H9 (cell line): ENCODE measurements at regions not wholly inside any gene's neighbourhood (a gene's known extent, or its start where the extent isn't known, plus 50 kb on each side); places are given as distances from the start of the nearest gene placed in this dataset.

Experiments used
- DNase-seq: peaks from one replicate; pipeline ENCODE4 v3.0.0-alpha.2; 2017
- H2AFZ ChIP-seq: one replicate; pipeline ENCODE4 v1.6.1; 2013; ENCODE audit warnings: mild to moderate bottlenecking, low read length, control low read depth, moderate library complexity
- H2AK5ac ChIP-seq: 2 replicates; pipeline ENCODE4 v1.6.1; 2013; ENCODE audit warnings: low read length, control low read depth, mixed read lengths; ENCODE audit not compliant: insufficient read length
- H2BK120ac ChIP-seq: one replicate; pipeline ENCODE4 v1.6.1; 2013; ENCODE audit warnings: low read depth, mild to moderate bottlenecking, low read length, control low read depth, inconsistent platforms; ENCODE audit not compliant: poor library complexity, severe bottlenecking
- H2BK12ac ChIP-seq: 2 replicates; pipeline ENCODE4 v1.6.1; 2013; ENCODE audit warnings: low read length, control low read depth, mixed read lengths, low read depth; ENCODE audit not compliant: insufficient read length
- H2BK15ac ChIP-seq: 2 replicates; pipeline ENCODE4 v1.6.1; 2013; ENCODE audit warnings: low read depth, low read length, control low read depth
- H2BK20ac ChIP-seq: one replicate; pipeline ENCODE4 v1.6.1; 2013; ENCODE audit warnings: low read depth, mild to moderate bottlenecking, low read length, control low read depth, inconsistent platforms; ENCODE audit not compliant: poor library complexity, severe bottlenecking
- H2BK5ac ChIP-seq: 2 replicates; pipeline ENCODE4 v1.6.1; 2013; ENCODE audit warnings: low read length, control low read depth, mixed read lengths; ENCODE audit not compliant: insufficient read length
- H3K14ac ChIP-seq: 2 replicates; pipeline ENCODE4 v1.6.1; 2013; ENCODE audit warnings: low read length, control low read depth; ENCODE audit not compliant: insufficient read depth
- H3K18ac ChIP-seq: 2 replicates; pipeline ENCODE4 v1.6.1; 2013; ENCODE audit warnings: low read depth, mild to moderate bottlenecking, mixed read lengths, low read length, control low read depth; ENCODE audit not compliant: insufficient read length
- H3K23ac ChIP-seq: 2 replicates; pipeline ENCODE4 v1.6.1; 2013; ENCODE audit warnings: low read length, control low read depth, mixed read lengths, low read depth; ENCODE audit not compliant: insufficient read length
- H3K23me2 ChIP-seq: 2 replicates; pipeline ENCODE4 v1.6.1; 2013; ENCODE audit warnings: low read depth, mild to moderate bottlenecking, mixed read lengths, low read length, control low read depth; ENCODE audit not compliant: insufficient read length, poor library complexity, severe bottlenecking
- H3K27ac ChIP-seq: 2 replicates; pipeline ENCODE4 v1.5.1; 2013; ENCODE audit warnings: low read length, control low read depth, mixed read lengths, low read depth; ENCODE audit not compliant: insufficient read length
- H3K27me3 ChIP-seq: 2 replicates; pipeline ENCODE4 v1.6.1; 2013; ENCODE audit warnings: low read length, control low read depth, inconsistent platforms; ENCODE audit not compliant: insufficient read depth
- H3K4ac ChIP-seq: 2 replicates; pipeline ENCODE4 v1.6.1; 2013; ENCODE audit warnings: low read depth, mild to moderate bottlenecking, control low read depth, inconsistent platforms, low read length, moderate library complexity
- H3K4me1 ChIP-seq: 2 replicates; pipeline ENCODE4 v1.6.1; 2013; ENCODE audit warnings: low read length, control low read depth, inconsistent platforms; ENCODE audit not compliant: insufficient read depth
- H3K4me2 ChIP-seq: 2 replicates; pipeline ENCODE4 v1.6.1; 2013; ENCODE audit warnings: low read length, control low read depth, mixed read lengths; ENCODE audit not compliant: insufficient read length, insufficient read depth
- H3K56ac ChIP-seq: 2 replicates; pipeline ENCODE4 v1.6.1; 2013; ENCODE audit warnings: low read depth, mild to moderate bottlenecking, mixed read lengths, low read length, control low read depth; ENCODE audit not compliant: insufficient read length
- H3K79me1 ChIP-seq: 2 replicates; pipeline ENCODE4 v1.6.1; 2013; ENCODE audit warnings: low read depth, mild to moderate bottlenecking, moderate library complexity, low read length, control low read depth, inconsistent platforms; ENCODE audit not compliant: insufficient read depth, poor library complexity, severe bottlenecking
- H3K79me2 ChIP-seq: 2 replicates; pipeline ENCODE4 v1.6.1; 2013; ENCODE audit warnings: low read length, control low read depth, inconsistent platforms; ENCODE audit not compliant: insufficient read depth
- H3K9ac ChIP-seq: 2 replicates; pipeline ENCODE4 v1.6.1; 2013; ENCODE audit warnings: low read length, control low read depth, mixed read lengths; ENCODE audit not compliant: insufficient read length; ENCODE audit errors: extremely low read depth
- H3K9me3 ChIP-seq: one replicate; pipeline ENCODE4 v1.6.1; 2013; ENCODE audit warnings: low read depth, low read length, inconsistent platforms; ENCODE audit not compliant: control insufficient read depth
- H3T11ph ChIP-seq: one replicate; pipeline ENCODE4 v1.6.1; 2013; ENCODE audit warnings: mild to moderate bottlenecking, low read length, control low read depth, inconsistent platforms
- H4K20me1 ChIP-seq: one replicate; pipeline ENCODE4 v1.6.1; 2013; ENCODE audit not compliant: control insufficient read depth, insufficient read length, insufficient read depth
- H4K5ac ChIP-seq: 2 replicates; pipeline ENCODE4 v1.6.1; 2013; ENCODE audit warnings: low read depth, mild to moderate bottlenecking, mixed read lengths, low read length, control low read depth; ENCODE audit not compliant: insufficient read length
- H4K8ac ChIP-seq: replicated peaks from 2 replicates; pipeline ENCODE4 v1.6.1; 2013; ENCODE audit warnings: low read length, control low read depth, mixed read lengths, low read depth; ENCODE audit not compliant: insufficient read length
- H4K91ac ChIP-seq: 2 replicates; pipeline ENCODE4 v1.6.1; 2013; ENCODE audit warnings: low read depth, mild to moderate bottlenecking, moderate library complexity, mixed read lengths, low read length, control low read depth; ENCODE audit not compliant: insufficient read length
- H3K27ac Mint-ChIP-seq, 3 experiments: 2 replicates in 2 of 3; 3 replicates in 1 of 3; pipeline ENCODE4 v1.8.0; 2020 to 2021; ENCODE audit warnings: mixed read lengths in 3 of 3, mild to moderate bottlenecking in 1 of 3, moderate library complexity in 1 of 3
- H3K27me3 Mint-ChIP-seq: 2 replicates; pipeline ENCODE4 v1.8.0; 2021; ENCODE audit warnings: low read depth, mild to moderate bottlenecking, moderate library complexity, mixed read lengths
- H3K36me3 Mint-ChIP-seq, 3 experiments: 2 replicates in 2 of 3; 3 replicates in 1 of 3; pipeline ENCODE4 v1.8.0; 2020 to 2021; ENCODE audit warnings: low read depth in 3 of 3, mixed read lengths in 3 of 3; ENCODE audit not compliant: insufficient read depth in 1 of 3
- H3K4me1 Mint-ChIP-seq, 2 experiments: 2 replicates each; pipeline ENCODE4 v1.8.0; 2020; ENCODE audit warnings: mixed read lengths in 2 of 2
- H3K4me3 Mint-ChIP-seq, 2 experiments: 2 replicates in 1 of 2; 3 replicates in 1 of 2; pipeline ENCODE4 v1.8.0; 2020 to 2021; ENCODE audit warnings: mild to moderate bottlenecking in 2 of 2, mixed read lengths in 2 of 2, moderate library complexity in 1 of 2
- H3K9me3 Mint-ChIP-seq, 2 experiments: 2 replicates in 1 of 2; 3 replicates in 1 of 2; pipeline ENCODE4 v1.8.0; 2020; ENCODE audit warnings: mild to moderate bottlenecking in 2 of 2, mixed read lengths in 2 of 2, moderate library complexity in 1 of 2
- WGBS: extraction: QIAGEN DNeasy Blood & Tissue Kit; methylation state at CpG from one replicate; pipeline ENCODE4 v1.1.7; 2013; ENCODE audit warnings: missing lambda C conversion rate, low lambda C conversion rate, mixed read lengths; ENCODE audit not compliant: insufficient read length; ENCODE audit errors: extremely low coverage; 5-methylcytosine and 5-hydroxymethylcytosine counted together
- TF ChIP-seq, protein P1 (sequence below): fragments of 200-600 bp; sonication (generic); conservative IDR thresholded peaks from 3 replicates; pipeline ENCODE4 v1.8.0; 2021; ENCODE audit warnings: antibody characterized with exemption, mild to moderate bottlenecking

DNA sequence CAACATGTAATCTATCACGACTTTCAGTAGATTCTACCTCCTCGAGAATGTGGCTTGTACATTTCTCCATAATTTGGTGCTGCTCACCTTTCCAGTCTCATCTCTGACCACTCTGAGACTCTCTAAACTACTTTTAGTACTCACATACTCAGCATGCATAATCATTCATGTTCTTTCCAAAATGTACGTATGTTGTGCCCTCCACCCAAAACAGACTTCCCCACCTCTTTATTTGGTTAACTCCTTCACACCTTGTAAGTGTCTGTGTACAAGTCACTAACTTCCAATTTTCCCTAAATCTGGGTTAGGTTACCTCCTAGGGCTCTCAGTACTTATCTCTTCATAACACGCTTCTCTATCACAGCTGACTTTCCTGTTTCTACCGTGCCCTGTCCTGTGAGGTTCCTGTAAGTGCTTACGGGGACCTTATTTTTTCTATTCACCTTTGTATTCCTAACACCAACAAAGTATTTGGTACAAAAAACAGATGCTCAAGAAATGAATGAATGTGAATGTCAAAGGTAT, 186.2 kb upstream of the MKLN1 start:
- TF ChIP-seq, protein P1, sequence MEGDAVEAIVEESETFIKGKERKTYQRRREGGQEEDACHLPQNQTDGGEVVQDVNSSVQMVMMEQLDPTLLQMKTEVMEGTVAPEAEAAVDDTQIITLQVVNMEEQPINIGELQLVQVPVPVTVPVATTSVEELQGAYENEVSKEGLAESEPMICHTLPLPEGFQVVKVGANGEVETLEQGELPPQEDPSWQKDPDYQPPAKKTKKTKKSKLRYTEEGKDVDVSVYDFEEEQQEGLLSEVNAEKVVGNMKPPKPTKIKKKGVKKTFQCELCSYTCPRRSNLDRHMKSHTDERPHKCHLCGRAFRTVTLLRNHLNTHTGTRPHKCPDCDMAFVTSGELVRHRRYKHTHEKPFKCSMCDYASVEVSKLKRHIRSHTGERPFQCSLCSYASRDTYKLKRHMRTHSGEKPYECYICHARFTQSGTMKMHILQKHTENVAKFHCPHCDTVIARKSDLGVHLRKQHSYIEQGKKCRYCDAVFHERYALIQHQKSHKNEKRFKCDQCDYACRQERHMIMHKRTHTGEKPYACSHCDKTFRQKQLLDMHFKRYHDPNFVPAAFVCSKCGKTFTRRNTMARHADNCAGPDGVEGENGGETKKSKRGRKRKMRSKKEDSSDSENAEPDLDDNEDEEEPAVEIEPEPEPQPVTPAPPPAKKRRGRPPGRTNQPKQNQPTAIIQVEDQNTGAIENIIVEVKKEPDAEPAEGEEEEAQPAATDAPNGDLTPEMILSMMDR = no peak
- Mint-ChIP-seq H3K4me3 (no peak overlapping the region), H3K9me3 (peaks cover 8 to 10% of the 10 kb centered on the region in 2 experiments; a peak in 4 of 5 replicates), H3K27ac (no peak overlapping the region), H3K4me1 (no peaks in the 10 kb centered on the region), H3K36me3 (peaks cover 0 to 8% (median 0%) of the 10 kb centered on the region in 3 experiments; a peak in 4 of 7 replicates), H3K27me3 (no peaks in the 10 kb centered on the region)
- no peak overlapping the region for H2BK15ac ChIP-seq
- no peaks in the 10 kb centered on the region for H3K9me3 ChIP-seq
- no peak overlapping the region for H4K5ac ChIP-seq
- no peaks in the 10 kb centered on the region for H3K79me1 ChIP-seq
- no peaks in the 10 kb centered on the region for H3K23me2 ChIP-seq
- H3K14ac ChIP-seq = no peak overlapping the region
- H4K20me1 ChIP-seq = no peaks in the 10 kb centered on the region
- no peak overlapping the region for H3K18ac ChIP-seq
- H3K23ac ChIP-seq = no peak overlapping the region
- no peak overlapping the region for H2AK5ac ChIP-seq
- H2BK120ac ChIP-seq = no peak overlapping the region
- no peaks in the 10 kb centered on the region for H3K4me1 ChIP-seq
- no peak overlapping the region for H2AFZ ChIP-seq
- no peak overlapping the region for H4K8ac ChIP-seq
- H3K9ac ChIP-seq = no peak overlapping the region
- H4K91ac ChIP-seq = no peak overlapping the region
- H3K4ac ChIP-seq = no peak overlapping the region
- no peaks in the 10 kb centered on the region for H3K79me2 ChIP-seq
- no peak overlapping the region for H2BK12ac ChIP-seq
- no peak overlapping the region for H3K56ac ChIP-seq
- H3K27me3 ChIP-seq = no peaks in the 10 kb centered on the region
- no peak overlapping the region for H2BK20ac ChIP-seq
- no peak overlapping the region for H3T11ph ChIP-seq
- H3K4me2 ChIP-seq = no peak overlapping the region
- no peak overlapping the region for H2BK5ac ChIP-seq
- H3K27ac ChIP-seq = no peak overlapping the region
- WGBS = no CpG with 5 or more reads among the region's 6 CpGs
- no peak for DNase-seq
